PC-3 (cell line): ENCODE measurements at regions not wholly inside any gene's neighbourhood (a gene's known extent, or its start where the extent isn't known, plus 50 kb on each side); places are given as distances from the start of the nearest gene placed in this dataset.

Experiments
- ATAC-seq: fragments of 200-7000 bp; cut with Tn5 transposase; 2 replicates; pipeline ENCODE4 v1.9.1; 2020; ENCODE audit warnings: mild to moderate bottlenecking, moderate library complexity
- BruUV-seq: library from RNA; stranded (reverse); fragments of 400-500 nt; replicated peaks from 2 replicates; lab custom pipeline; 2021; lab: Mats Ljungman, UMichigan
- CTCF ChIA-PET: fragments of 300-600 bp; sonication (Branson Sonifier 250); formaldehyde crosslinking; loops from one replicate; lab custom pipeline; 2022; ENCODE audit warnings: antibody characterized with exemption; lab: Charles Lee
- POLR2A ChIA-PET: fragments of 300-600 bp; sonication (Branson Sonifier 250); formaldehyde crosslinking; loops from one replicate; lab custom pipeline; 2022; ENCODE audit warnings: antibody characterized with exemption; ENCODE audit not compliant: unreplicated experiment; lab: Charles Lee
- DNase-seq: peaks from one replicate; pipeline ENCODE4 v3.0.0-alpha.2; 2015
- H2AFZ ChIP-seq: fragments of 300-600 bp; sonication (generic); 2 replicates; pipeline ENCODE4 v1.6.0; 2016; ENCODE audit warnings: antibody characterized with exemption, low read length
- H3F3A ChIP-seq: fragments of 300-600 bp; sonication (generic); one replicate; pipeline ENCODE4 v1.6.0; 2017; ENCODE audit warnings: antibody characterized with exemption, low read length, control low read depth, mild to moderate bottlenecking; ENCODE audit not compliant: unreplicated experiment
- H3K27ac ChIP-seq: fragments of 300-600 bp; sonication (generic); 2 replicates; pipeline ENCODE4 v1.5.1; 2016; ENCODE audit warnings: mild to moderate bottlenecking, low read length
- H3K27me3 ChIP-seq: fragments of 300-600 bp; sonication (generic); 2 replicates; pipeline ENCODE4 v1.6.1; 2016; ENCODE audit warnings: low read length, mixed read lengths
- H3K36me3 ChIP-seq: fragments of 300-600 bp; sonication (generic); 2 replicates; pipeline ENCODE4 v1.6.1; 2016; ENCODE audit warnings: low read depth, mixed run types, low read length, mixed read lengths
- H3K4me1 ChIP-seq: fragments of 300-600 bp; sonication (generic); 2 replicates; pipeline ENCODE4 v1.5.1; 2016; ENCODE audit warnings: low read length; ENCODE audit not compliant: insufficient read depth
- H3K4me2 ChIP-seq: fragments of 300-600 bp; sonication (generic); 2 replicates; pipeline ENCODE4 v1.6.0; 2016; ENCODE audit warnings: low read length
- H3K4me3 ChIP-seq: fragments of 300-600 bp; sonication (generic); 2 replicates; pipeline ENCODE4 v1.5.1; 2016; ENCODE audit warnings: mild to moderate bottlenecking, low read length, mixed read lengths
- H3K79me2 ChIP-seq: fragments of 300-600 bp; sonication (generic); 2 replicates; pipeline ENCODE4 v1.6.1; 2017; ENCODE audit warnings: low read length, mixed read lengths
- H3K9ac ChIP-seq: fragments of 300-600 bp; sonication (generic); 2 replicates; pipeline ENCODE4 v1.6.0; 2016; ENCODE audit warnings: mild to moderate bottlenecking, low read length
- H3K9me2 ChIP-seq: fragments of 300-600 bp; sonication (generic); replicated peaks from 2 replicates; pipeline ENCODE4 v1.6.1; 2016; ENCODE audit warnings: mixed run types, low read length, mixed read lengths
- H3K9me3 ChIP-seq: fragments of 300-600 bp; sonication (generic); 2 replicates; pipeline ENCODE4 v1.6.1; 2016; ENCODE audit warnings: low read length, mixed read lengths
- H4K20me1 ChIP-seq: fragments of 300-600 bp; sonication (generic); 2 replicates; pipeline ENCODE4 v1.6.1; 2016; ENCODE audit warnings: low read length, mixed read lengths
- EZH2 ChIP-seq: fragments of 300-600 bp; sonication (generic); IDR thresholded peaks from one replicate; pipeline ENCODE4 v1.6.1; 2017; ENCODE audit warnings: antibody characterized with exemption, mild to moderate bottlenecking, low read length; ENCODE audit not compliant: unreplicated experiment
- EZH2phosphoT487 ChIP-seq: fragments of 300-600 bp; sonication (generic); IDR thresholded peaks from 2 replicates; pipeline ENCODE4 v1.6.1; 2018; ENCODE audit warnings: mild to moderate bottlenecking, antibody characterized with exemption, low read length, borderline replicate concordance
- intact Hi-C: fragments of 100-400 bp; cut with micrococcal nuclease; formaldehyde crosslinking; loops from 2 replicates; pipeline ENCODE4 v1.9.0; 2023
- TF ChIP-seq, protein P1 (sequence below): fragments of 300-600 bp; sonication (generic); conservative IDR thresholded peaks from 2 replicates; pipeline ENCODE4 v1.5.1; 2017; ENCODE audit warnings: antibody characterized with exemption, low read depth, mild to moderate bottlenecking, low read length

- Histone ChIP-seq H3K27me3 (no peaks in the 10 kb centered on the region), H3K79me2 (no peaks in the 10 kb centered on the region), H3K9me2 (no peaks in the 10 kb centered on the region), H3K9me3 (no peaks in the 10 kb centered on the region), H3K4me3 (no peak overlapping the region), H3K4me1 (no peaks in the 10 kb centered on the region), H2AFZ (no peak overlapping the region), H3F3A (no peaks in the 10 kb centered on the region), H3K4me2 (no peak overlapping the region), H3K36me3 (no peaks in the 10 kb centered on the region), H4K20me1 (no peaks in the 10 kb centered on the region), H3K27ac (no peak overlapping the region), H3K9ac (no peak overlapping the region)
- intact Hi-C loops: no loop called here
- DNase-seq (no peak), ATAC-seq (no peak)
- POLR2A ChIA-PET: no interaction called here
- no TSS peak for BruUV-seq
- CTCF ChIA-PET: no interaction called here
- TF ChIP-seq, protein P1, sequence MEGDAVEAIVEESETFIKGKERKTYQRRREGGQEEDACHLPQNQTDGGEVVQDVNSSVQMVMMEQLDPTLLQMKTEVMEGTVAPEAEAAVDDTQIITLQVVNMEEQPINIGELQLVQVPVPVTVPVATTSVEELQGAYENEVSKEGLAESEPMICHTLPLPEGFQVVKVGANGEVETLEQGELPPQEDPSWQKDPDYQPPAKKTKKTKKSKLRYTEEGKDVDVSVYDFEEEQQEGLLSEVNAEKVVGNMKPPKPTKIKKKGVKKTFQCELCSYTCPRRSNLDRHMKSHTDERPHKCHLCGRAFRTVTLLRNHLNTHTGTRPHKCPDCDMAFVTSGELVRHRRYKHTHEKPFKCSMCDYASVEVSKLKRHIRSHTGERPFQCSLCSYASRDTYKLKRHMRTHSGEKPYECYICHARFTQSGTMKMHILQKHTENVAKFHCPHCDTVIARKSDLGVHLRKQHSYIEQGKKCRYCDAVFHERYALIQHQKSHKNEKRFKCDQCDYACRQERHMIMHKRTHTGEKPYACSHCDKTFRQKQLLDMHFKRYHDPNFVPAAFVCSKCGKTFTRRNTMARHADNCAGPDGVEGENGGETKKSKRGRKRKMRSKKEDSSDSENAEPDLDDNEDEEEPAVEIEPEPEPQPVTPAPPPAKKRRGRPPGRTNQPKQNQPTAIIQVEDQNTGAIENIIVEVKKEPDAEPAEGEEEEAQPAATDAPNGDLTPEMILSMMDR: no peak
- no peak for TF ChIP-seq EZH2phosphoT487
- no peak for TF ChIP-seq EZH2
Observed at GRCh38 chr1:188050250-188050649, 1221.5 kb downstream of the PLA2G4A start.

DNA sequence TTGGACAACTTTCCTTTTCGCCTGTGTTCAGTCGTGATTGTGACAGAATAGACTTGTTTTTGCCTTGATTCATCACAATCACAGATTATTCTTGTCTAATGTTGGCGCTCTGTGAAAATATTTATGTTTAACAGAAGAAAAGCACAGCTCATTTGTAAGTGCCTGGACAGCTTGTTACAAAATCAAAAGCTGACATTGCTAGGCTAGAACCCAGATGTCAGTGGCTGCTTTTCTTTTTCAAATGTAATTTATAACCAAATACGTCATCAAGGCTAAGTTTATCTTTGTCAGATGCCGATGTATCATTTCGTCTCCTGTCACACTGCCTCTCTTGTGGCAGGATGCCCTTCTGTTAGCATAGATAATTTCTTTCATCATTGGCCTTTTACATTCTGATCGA, 1227.3 kb downstream of the PLA2G4A start:
- Histone ChIP-seq H3K4me1 (no peaks in the 10 kb centered on the region), H4K20me1 (no peaks in the 10 kb centered on the region), H3K4me2 (no peak overlapping the region), H3K4me3 (no peak overlapping the region), H3K27ac (no peak overlapping the region), H3F3A (no peaks in the 10 kb centered on the region), H3K9me3 (no peaks in the 10 kb centered on the region), H3K79me2 (no peaks in the 10 kb centered on the region), H3K36me3 (no peaks in the 10 kb centered on the region), H3K27me3 (no peaks in the 10 kb centered on the region), H3K9ac (no peak overlapping the region), H2AFZ (no peak overlapping the region), H3K9me2 (no peaks in the 10 kb centered on the region)
- TF ChIP-seq, protein P1: no peak
- TF ChIP-seq EZH2phosphoT487 (no peak), EZH2 (no peak)
- ATAC-seq: no peak
- ChIA-PET CTCF (no interaction called here), POLR2A (no interaction called here)
- BruUV-seq: no TSS peak
- intact Hi-C loops: no loop called here
- no peak for DNase-seq

GRCh38 chr1:188058801-188059200, 1230.1 kb downstream of the PLA2G4A start:
- H2AFZ ChIP-seq: no peak overlapping the region
- no peaks in the 10 kb centered on the region for H3K36me3 ChIP-seq
- H3K9ac ChIP-seq: no peak overlapping the region
- H3K9me2 ChIP-seq: no peaks in the 10 kb centered on the region
- no peak for DNase-seq
- no peaks in the 10 kb centered on the region for H3F3A ChIP-seq
- H3K79me2 ChIP-seq: no peaks in the 10 kb centered on the region
- no peaks in the 10 kb centered on the region for H4K20me1 ChIP-seq
- H3K27me3 ChIP-seq: no peaks in the 10 kb centered on the region
- no TSS peak for BruUV-seq
- no peaks in the 10 kb centered on the region for H3K9me3 ChIP-seq
- no peak overlapping the region for H3K4me2 ChIP-seq
- ChIA-PET POLR2A (no interaction called here), CTCF (no interaction called here)
- peaks cover 8% of the 10 kb centered on the region; the same call in 1 of the 2 replicates for H3K4me1 ChIP-seq
- no peak overlapping the region for H3K4me3 ChIP-seq
- TF ChIP-seq, protein P1: no peak
- TF ChIP-seq EZH2 (no peak), EZH2phosphoT487 (no peak)
- intact Hi-C loops: no loop called here
- no peak overlapping the region for H3K27ac ChIP-seq
- ATAC-seq: no peak
